Osteoblast (primary cell): ENCODE measurements at regions not wholly inside any gene's neighbourhood (a gene's known extent, or its start where the extent isn't known, plus 50 kb on each side); places are given as distances from the start of the nearest gene placed in this dataset.
A peak's percentile ranks its signal among the peaks of the same experiment; 100 is the strongest.

ENCODE experiments used
- DNase-seq: peaks from one replicate; pipeline ENCODE4 v3.0.0; 2011; ENCODE audit warnings: low spot score, mixed read lengths; ENCODE audit not compliant: insufficient read length; ENCODE audit errors: missing footprints
- H2AFZ ChIP-seq: 2 replicates; pipeline ENCODE4 v1.6.0; 2011; ENCODE audit warnings: mild to moderate bottlenecking, low read length
- H3K27ac ChIP-seq: 2 replicates; pipeline ENCODE4 v1.5.1; 2011; ENCODE audit warnings: mild to moderate bottlenecking, low read depth, low read length, moderate library complexity
- H3K27me3 ChIP-seq: 2 replicates; pipeline ENCODE4 v1.6.0; 2012; ENCODE audit warnings: mild to moderate bottlenecking, control low read depth, inconsistent platforms, low read length, moderate library complexity; ENCODE audit not compliant: insufficient read depth
- H3K36me3 ChIP-seq: 2 replicates; pipeline ENCODE4 v1.5.1; 2011; ENCODE audit warnings: mild to moderate bottlenecking, low read length, control low read depth, moderate library complexity; ENCODE audit not compliant: insufficient read depth
- H3K4me1 ChIP-seq: 2 replicates; pipeline ENCODE4 v1.5.1; 2011; ENCODE audit warnings: mild to moderate bottlenecking, low read length, control low read depth, moderate library complexity; ENCODE audit not compliant: insufficient read depth
- H3K4me2 ChIP-seq: 2 replicates; pipeline ENCODE4 v1.6.0; 2011; ENCODE audit warnings: mild to moderate bottlenecking, low read length; ENCODE audit not compliant: insufficient read depth
- H3K4me3 ChIP-seq: fragments of 200-600 bp; sonication (generic); 3 replicates; pipeline ENCODE4 v1.5.1; 2012; ENCODE audit warnings: mild to moderate bottlenecking, low read length, inconsistent platforms; ENCODE audit not compliant: insufficient read depth
- H3K79me2 ChIP-seq: 2 replicates; pipeline ENCODE4 v1.6.0; 2012; ENCODE audit warnings: mild to moderate bottlenecking, low read length, control low read depth, inconsistent platforms; ENCODE audit not compliant: insufficient read depth
- H3K9me3 ChIP-seq: 2 replicates; pipeline ENCODE4 v1.5.1; 2011; ENCODE audit warnings: low read depth, low read length, control low read depth
- H4K20me1 ChIP-seq: 2 replicates; pipeline ENCODE4 v1.6.0; 2012; ENCODE audit warnings: mild to moderate bottlenecking, low read length, control low read depth; ENCODE audit not compliant: insufficient read depth
- CTCF ChIP-seq: IDR thresholded peaks from 2 replicates; pipeline ENCODE4 v1.5.1; 2011; ENCODE audit warnings: mild to moderate bottlenecking, low read depth, low read length, moderate library complexity; ENCODE audit errors: extremely low read depth

GRCh38 chr2:147015591-147015990, 829.2 kb upstream of the ACVR2A start:
- H2AFZ ChIP-seq = no peak overlapping the region
- TF ChIP-seq CTCF = no peak

GRCh38 chr2:147013696-147014392, 831.0 kb upstream of the ACVR2A start:
- no peak for DNase-seq
- no peak overlapping the region for H3K4me3 ChIP-seq
- no peak for TF ChIP-seq CTCF

More at GRCh38 chr2:147015591-147015990, 829.2 kb upstream of the ACVR2A start:
- Histone ChIP-seq H3K4me3 (no peak overlapping the region), H3K27me3 (no peaks in the 10 kb centered on the region), H3K36me3 (no peaks in the 10 kb centered on the region), H3K79me2 (no peaks in the 10 kb centered on the region), H3K27ac (no peak overlapping the region), H3K4me2 (no peak overlapping the region), H3K4me1 (no peaks in the 10 kb centered on the region), H4K20me1 (no peaks in the 10 kb centered on the region), H3K9me3 (no peaks in the 10 kb centered on the region)
- no peak for DNase-seq

GRCh38 chr2:147008481-147008880, 836.3 kb upstream of the ACVR2A start:
- no peak for DNase-seq
- Histone ChIP-seq H2AFZ (no peak overlapping the region), H4K20me1 (no peaks in the 10 kb centered on the region), H3K27me3 (no peaks in the 10 kb centered on the region), H3K36me3 (no peaks in the 10 kb centered on the region), H3K27ac (no peak overlapping the region), H3K4me2 (no peak overlapping the region), H3K4me1 (peaks cover 13% of the 10 kb centered on the region), H3K4me3 (no peak overlapping the region), H3K79me2 (no peaks in the 10 kb centered on the region), H3K9me3 (no peaks in the 10 kb centered on the region)
- TF ChIP-seq CTCF = no peak

More at GRCh38 chr2:147013696-147014392, 831.0 kb upstream of the ACVR2A start:
- Histone ChIP-seq H3K79me2 (no peaks in the 10 kb centered on the region), H3K4me1 (no peaks in the 10 kb centered on the region), H3K27ac (no peak overlapping the region), H3K27me3 (no peaks in the 10 kb centered on the region), H3K9me3 (no peaks in the 10 kb centered on the region), H4K20me1 (no peaks in the 10 kb centered on the region), H2AFZ (no peak overlapping the region), H3K36me3 (no peaks in the 10 kb centered on the region), H3K4me2 (no peak overlapping the region)

- no peak for TF ChIP-seq CTCF
- no peak for DNase-seq
- peaks cover 13% of the 10 kb centered on the region for H3K4me1 ChIP-seq
- H4K20me1 ChIP-seq = no peaks in the 10 kb centered on the region
- H3K9me3 ChIP-seq = no peaks in the 10 kb centered on the region
- peak overlapping the region; percentile 42 for H3K4me2 ChIP-seq
- H3K27ac ChIP-seq = no peak overlapping the region
- no peaks in the 10 kb centered on the region for H3K27me3 ChIP-seq
- no peaks in the 10 kb centered on the region for H3K79me2 ChIP-seq
- no peaks in the 10 kb centered on the region for H3K36me3 ChIP-seq
- H2AFZ ChIP-seq = no peak overlapping the region
- H3K4me3 ChIP-seq = no peak overlapping the region
These were observed 838.1 kb upstream of the ACVR2A start for GRCh38 chr2:147006736-147007141.
